Activated CD8-positive, alpha-beta T cell treated with anti-CD3 and anti-CD28 coated beads, Interleukin-2, amount 10 ng/mL, durations not matched to agents 7 days and 5 days (primary cell): ENCODE measurements at regions not wholly inside any gene's neighbourhood (a gene's known extent, or its start where the extent isn't known, plus 50 kb on each side); places are given as distances from the start of the nearest gene placed in this dataset.

ENCODE experiments used
- ATAC-seq: fragments of 150-1000 bp; cut with Tn5 transposase; one replicate; pipeline ENCODE4 v1.10.0; 2021; ENCODE audit warnings: moderate library complexity
- CTCF ChIA-PET: fragments of 350-600 bp; sonication (Branson Sonifier 250); formaldehyde crosslinking; loops from one replicate; lab custom pipeline; 2021; ENCODE audit warnings: antibody characterized with exemption; lab: Charles Lee
- POLR2A ChIA-PET: fragments of 350-600 bp; sonication (Branson Sonifier 250); formaldehyde crosslinking; loops from one replicate; lab custom pipeline; 2021; ENCODE audit warnings: antibody characterized with exemption; lab: Charles Lee
- DNase-seq: peaks from one replicate; pipeline ENCODE4 v3.0.0-alpha.2; 2020
- H3K27ac Mint-ChIP-seq: one replicate; pipeline ENCODE4 v1.8.0; 2021; ENCODE audit warnings: mild to moderate bottlenecking, mixed read lengths
- H3K27me3 Mint-ChIP-seq: one replicate; pipeline ENCODE4 v1.8.0; 2021; ENCODE audit warnings: low read depth, mixed read lengths
- H3K36me3 Mint-ChIP-seq: one replicate; pipeline ENCODE4 v1.8.0; 2021; ENCODE audit warnings: low read depth, mixed read lengths
- H3K4me1 Mint-ChIP-seq: one replicate; pipeline ENCODE4 v1.8.0; 2021; ENCODE audit warnings: low read depth, mixed read lengths
- H3K4me3 Mint-ChIP-seq: one replicate; pipeline ENCODE4 v1.8.0; 2021; ENCODE audit warnings: mild to moderate bottlenecking, mixed read lengths
- H3K9me3 Mint-ChIP-seq: one replicate; pipeline ENCODE4 v1.8.0; 2022; ENCODE audit warnings: mixed read lengths; ENCODE audit not compliant: insufficient read depth

- Mint-ChIP-seq H3K4me3 (no peak overlapping the region), H3K27ac (no peak overlapping the region), H3K9me3 (no peaks in the 10 kb centered on the region), H3K27me3 (no peaks in the 10 kb centered on the region), H3K36me3 (no peaks in the 10 kb centered on the region), H3K4me1 (no peaks in the 10 kb centered on the region)
- DNase-seq = no peak
- no peak for ATAC-seq
- CTCF ChIA-PET = no interaction called here
- POLR2A ChIA-PET = no interaction called here
Measured at GRCh38 chr7:98040626-98041360, 50.8 kb upstream of the OCM2 start.

- Mint-ChIP-seq H3K27ac (no peak overlapping the region), H3K27me3 (no peaks in the 10 kb centered on the region), H3K36me3 (no peaks in the 10 kb centered on the region), H3K4me1 (peaks cover 6% of the 10 kb centered on the region), H3K9me3 (no peaks in the 10 kb centered on the region), H3K4me3 (no peak overlapping the region)
- ATAC-seq = no peak
- ChIA-PET CTCF (interaction anchor here (1.3 kb wide), 1 partner anchor 26 kb away, joined by 3 read pairs; no protein-coding TSS in a partner anchor), POLR2A (no interaction called here)
- DNase-seq = no peak
Measured at GRCh38 chr7:98046816-98047215, 56.8 kb upstream of the OCM2 start.

DNA sequence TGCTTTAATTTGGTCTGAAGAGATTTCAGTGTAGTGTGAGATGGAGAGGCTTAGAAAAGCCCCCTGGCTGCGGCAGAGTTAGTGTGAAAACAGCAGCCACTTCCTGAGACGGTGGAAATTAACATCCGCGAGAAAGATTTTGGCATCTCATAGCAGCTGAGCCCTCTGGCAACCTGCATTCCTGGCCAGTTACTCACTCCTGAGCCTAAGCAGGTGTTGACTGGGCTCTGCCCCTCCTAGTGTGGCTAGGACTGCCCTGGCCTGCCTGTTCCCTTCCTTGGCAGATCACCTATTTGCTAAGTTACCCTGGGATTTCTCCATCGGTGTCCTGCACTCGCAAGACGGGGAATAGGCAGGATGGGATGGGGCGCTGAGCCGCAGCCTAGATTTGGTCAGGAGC, 57.6 kb upstream of the LMTK2 start:
- POLR2A ChIA-PET = no interaction called here
- H3K27ac Mint-ChIP-seq = no peak overlapping the region
- peaks cover 2% of the 10 kb centered on the region for H3K27me3 Mint-ChIP-seq
- peaks cover 6% of the 10 kb centered on the region for H3K4me1 Mint-ChIP-seq
- DNase-seq (no peak), ATAC-seq (no peak)
- H3K36me3 Mint-ChIP-seq = no peaks in the 10 kb centered on the region
- H3K9me3 Mint-ChIP-seq = no peaks in the 10 kb centered on the region
- CTCF ChIA-PET = no interaction called here
- H3K4me3 Mint-ChIP-seq = no peak overlapping the region

- ChIA-PET POLR2A (no interaction called here), CTCF (interaction anchor here (0.6 to 1.5 kb wide), 2 partner anchors 30 to 32 kb away, joined by 3 to 9 read pairs; no protein-coding TSS in a partner anchor)
- no peaks in the 10 kb centered on the region for H3K9me3 Mint-ChIP-seq
- H3K36me3 Mint-ChIP-seq = no peaks in the 10 kb centered on the region
- peaks cover 2% of the 10 kb centered on the region for H3K27me3 Mint-ChIP-seq
- H3K27ac Mint-ChIP-seq = no peak overlapping the region
- peaks cover 6% of the 10 kb centered on the region for H3K4me1 Mint-ChIP-seq
- ATAC-seq (peak; percentile 57), DNase-seq (peak; percentile 61)
- H3K4me3 Mint-ChIP-seq = no peak overlapping the region
Measured at GRCh38 chr7:98051118-98051744, 55.4 kb upstream of the LMTK2 start.

- ATAC-seq (no peak), DNase-seq (no peak)
- Mint-ChIP-seq H3K36me3 (no peaks in the 10 kb centered on the region), H3K9me3 (no peaks in the 10 kb centered on the region), H3K27me3 (peaks cover 2% of the 10 kb centered on the region), H3K4me1 (peaks cover 6% of the 10 kb centered on the region), H3K4me3 (no peak overlapping the region), H3K27ac (no peak overlapping the region)
- ChIA-PET CTCF (no interaction called here), POLR2A (interaction anchor here (1.1 kb wide), 1 partner anchor 78 kb away, joined by 5 read pairs; no protein-coding TSS in a partner anchor)
Measured at GRCh38 chr7:98054585-98054984, 52.1 kb upstream of the LMTK2 start.

DNA sequence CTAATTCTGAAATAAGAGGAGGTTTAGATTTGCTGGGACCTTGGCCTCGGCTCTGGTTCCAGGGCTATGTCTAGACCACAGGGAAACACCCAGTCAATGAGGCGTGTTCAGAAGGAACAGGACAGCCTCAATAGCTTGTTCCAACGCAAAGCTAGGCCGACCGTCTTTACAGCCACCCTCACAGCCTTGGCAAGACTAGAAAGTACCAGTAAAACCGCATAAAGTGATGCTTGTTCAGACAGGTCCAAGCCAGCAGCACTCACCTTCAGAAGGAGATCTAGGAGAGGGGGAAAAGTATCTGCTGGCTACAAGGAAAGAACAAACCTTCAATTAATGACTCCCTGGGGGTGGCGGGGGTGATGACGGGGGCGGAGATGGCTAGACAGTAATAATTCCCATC, 50.1 kb upstream of the LMTK2 start:
- peaks cover 2% of the 10 kb centered on the region for H3K27me3 Mint-ChIP-seq
- DNase-seq (no peak), ATAC-seq (no peak)
- H3K4me3 Mint-ChIP-seq = no peak overlapping the region
- H3K9me3 Mint-ChIP-seq = no peaks in the 10 kb centered on the region
- ChIA-PET POLR2A (no interaction called here), CTCF (no interaction called here)
- no peaks in the 10 kb centered on the region for H3K4me1 Mint-ChIP-seq
- no peaks in the 10 kb centered on the region for H3K36me3 Mint-ChIP-seq
- H3K27ac Mint-ChIP-seq = no peak overlapping the region
